ENCODE measurements at regions not wholly inside any gene's neighbourhood (a gene's known extent, or its start where the extent isn't known, plus 50 kb on each side); places are given as distances from the start of the nearest gene placed in this dataset.

- TF ChIP-seq CTCF (IDR thresholded peaks at IDR 0.05) (no peak), POLR2A (IDR thresholded peaks at IDR 0.05) (no peak), POLR2AphosphoS5 (IDR thresholded peaks at IDR 0.05) (no peak), EP300 (IDR thresholded peaks at IDR 0.05) (no peak)
Observed at GRCh38 chr19:28218728-28219127, 994.2 kb downstream of the UQCRFS1 start.

Measured in sigmoid colon (tissue), 4 donors.